NCI-H526 treated with DMSO at 0.1 percent for 48 hours (cell line): ENCODE measurements at regions not wholly inside any gene's neighbourhood (a gene's known extent, or its start where the extent isn't known, plus 50 kb on each side); places are given as distances from the start of the nearest gene placed in this dataset.

Experiments used
- DNase-seq: peaks from one replicate; lab custom pipeline; 2025; lab: John Stamatoyannopoulos, UW

DNA sequence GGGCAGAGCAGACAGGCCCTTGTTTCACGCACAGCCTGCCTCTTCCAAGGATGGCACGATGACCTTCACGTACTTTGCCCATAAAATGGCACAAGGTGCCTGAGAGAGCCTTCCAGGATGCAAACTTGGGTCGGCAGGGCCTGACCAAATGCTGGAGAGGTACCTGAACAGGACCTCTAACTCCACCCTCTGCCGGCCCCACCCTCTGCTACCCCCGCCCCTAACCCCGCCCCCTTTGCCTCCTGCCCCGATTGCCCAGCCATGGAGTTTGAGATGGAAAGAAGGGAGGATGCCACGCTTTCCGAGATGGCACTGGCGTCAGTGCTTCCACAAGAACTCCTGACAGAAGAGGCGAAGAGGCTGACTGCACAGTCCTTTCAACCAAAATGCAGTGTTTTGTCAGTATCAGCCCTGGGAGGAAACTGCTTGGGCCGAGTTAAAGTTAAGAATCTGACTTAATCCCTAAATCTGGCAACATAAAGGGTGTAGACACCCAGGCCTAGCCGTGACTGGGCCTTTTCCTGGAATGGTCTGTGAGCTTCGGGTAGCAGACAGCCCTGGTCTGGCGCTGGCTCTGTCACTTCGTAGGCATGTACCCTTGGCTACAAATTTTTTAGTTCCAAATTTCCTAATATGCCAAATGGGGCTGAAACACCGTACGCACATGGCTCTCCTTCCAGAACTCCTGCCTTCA is 230.3 kb upstream of the RGMA start:
- DNase-seq: no peak

- DNase-seq: no peak
Observed at GRCh38 chr15:93317772-93318171, 228.8 kb upstream of the RGMA start.

DNA sequence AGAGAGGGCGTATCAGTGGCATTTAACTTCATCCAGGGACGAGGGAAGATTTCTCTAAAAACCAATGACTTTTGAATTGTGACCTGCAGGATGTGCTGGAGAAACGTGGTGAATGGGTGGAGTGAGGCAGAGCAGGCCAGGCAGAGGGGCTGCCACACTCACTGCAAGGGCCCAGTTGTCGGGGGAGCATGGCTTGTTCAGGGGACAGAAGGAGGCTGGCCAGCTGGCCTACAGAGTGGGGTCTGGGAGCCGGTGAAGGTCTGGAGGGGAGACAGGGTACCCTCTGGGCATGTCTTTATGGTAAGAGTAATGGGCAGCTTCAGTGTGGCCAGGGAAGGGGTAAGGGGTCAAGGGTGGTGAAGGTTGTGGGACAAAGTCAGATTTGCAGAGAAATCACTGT is 225.2 kb upstream of the RGMA start:
- DNase-seq: no peak

DNA sequence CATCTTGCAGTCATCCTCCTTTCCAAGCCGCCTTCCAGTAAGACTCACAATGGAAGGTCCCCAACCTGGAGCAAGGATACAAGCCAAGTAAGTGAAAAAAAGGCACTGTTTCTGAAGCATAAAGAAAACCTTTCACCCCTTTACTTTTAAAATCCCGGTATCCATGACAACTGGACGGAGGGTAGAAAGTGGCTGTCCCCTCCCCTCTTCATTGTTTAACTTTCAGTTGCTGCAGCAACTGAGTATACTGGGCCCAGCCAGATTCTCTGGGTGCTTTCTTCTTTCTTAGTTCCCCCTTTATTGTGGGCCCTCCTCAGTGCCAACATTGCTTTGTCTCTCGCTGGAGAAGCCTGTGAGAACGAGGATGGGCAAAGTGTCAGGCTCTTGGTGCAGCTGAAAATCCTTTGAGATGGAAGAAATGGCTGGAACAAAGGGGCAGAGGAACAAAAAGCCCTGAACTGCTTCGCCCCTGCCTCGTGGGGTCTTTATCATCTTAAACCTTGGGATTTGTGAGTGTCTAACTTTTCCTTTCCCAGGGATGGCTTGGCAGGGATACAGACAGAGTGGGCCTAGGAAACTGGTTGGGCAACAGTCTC is 224.0 kb upstream of the RGMA start:
- no peak for DNase-seq

GRCh38 chr15:93311620-93312019 is 222.6 kb upstream of the RGMA start:
- no peak for DNase-seq

GRCh38 chr15:93308026-93308690 is 219.1 kb upstream of the RGMA start:
- no peak for DNase-seq

DNA sequence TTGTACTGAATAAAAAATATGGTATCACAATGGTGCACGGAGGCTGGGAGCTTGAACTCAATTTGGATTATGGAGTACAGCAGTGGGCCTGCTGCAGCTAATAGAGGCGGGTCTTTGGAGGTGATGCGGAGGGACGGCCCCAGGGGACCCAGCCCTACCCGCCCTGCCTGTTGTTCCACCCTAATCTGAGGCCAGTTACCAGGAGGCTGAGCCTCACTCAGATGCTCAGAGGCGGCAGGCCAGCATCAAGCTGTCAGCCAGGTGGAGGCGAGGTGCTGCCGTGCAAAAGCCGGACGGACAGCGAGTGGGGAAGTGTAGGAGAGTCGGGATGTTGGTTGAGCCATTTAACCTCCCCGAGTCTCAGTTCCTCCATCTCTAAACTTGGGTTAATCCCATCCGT is 218.5 kb upstream of the RGMA start:
- DNase-seq: no peak

DNA sequence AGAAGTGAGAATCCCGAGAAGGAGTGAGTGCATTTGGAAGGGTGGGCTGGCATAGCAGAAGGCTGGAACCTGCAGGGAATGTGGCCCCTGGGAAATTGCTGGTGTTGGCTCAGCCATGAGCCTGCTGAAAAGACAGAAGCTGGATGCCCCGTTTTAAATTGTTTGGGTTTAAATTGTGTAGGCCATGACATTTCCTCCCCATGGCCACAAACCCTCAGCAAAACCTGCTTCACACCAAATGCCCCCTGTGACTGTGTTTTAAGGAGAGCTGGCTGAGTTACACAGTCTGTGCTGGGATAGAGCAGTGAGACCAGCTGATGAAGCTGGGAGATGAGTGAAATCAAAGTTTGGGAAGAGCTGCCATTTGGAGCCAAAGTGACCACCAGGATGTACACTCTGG is 216.3 kb upstream of the RGMA start:
- no peak for DNase-seq

- DNase-seq: no peak
Observed at GRCh38 chr15:93302080-93302765, 213.2 kb upstream of the RGMA start.

DNA sequence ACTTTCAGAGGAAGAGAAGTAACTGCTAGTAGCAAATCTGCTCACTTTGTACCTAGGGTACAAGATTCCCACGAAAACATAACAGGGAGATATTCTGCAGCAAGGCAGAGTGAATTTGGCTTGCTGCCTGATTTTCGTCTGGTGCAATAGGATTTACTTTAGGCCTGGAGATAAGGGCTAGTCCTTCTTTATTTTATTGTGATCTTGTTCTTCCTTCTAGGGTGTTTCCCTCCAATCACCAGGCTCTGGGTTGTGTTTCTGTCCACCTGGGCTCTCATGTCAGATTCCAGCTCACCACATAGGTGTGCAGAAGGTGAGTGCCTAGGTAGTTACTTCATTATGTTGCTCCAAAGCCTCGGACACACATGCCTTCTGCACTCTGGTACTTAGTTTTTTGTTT is 211.8 kb upstream of the RGMA start:
- DNase-seq: no peak

DNA sequence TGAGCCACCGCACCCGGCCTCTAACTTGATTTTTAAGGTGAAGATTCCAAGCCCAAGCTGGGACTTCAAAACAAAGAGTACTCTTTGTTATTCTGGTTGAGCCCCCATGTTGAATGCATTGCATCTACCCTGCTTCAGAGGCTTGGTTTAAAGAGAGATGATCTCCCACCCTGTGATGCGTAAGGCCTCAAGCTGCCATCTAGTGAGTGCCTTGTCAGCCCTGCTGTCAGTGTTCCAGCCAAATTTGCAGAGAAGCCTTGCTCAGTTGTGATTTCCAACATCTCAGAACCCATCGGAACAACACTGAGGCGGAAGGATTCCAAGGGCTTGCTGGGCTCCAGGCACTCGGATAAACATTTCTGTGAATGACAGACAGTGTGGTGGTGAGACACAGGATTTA is 210.7 kb upstream of the RGMA start:
- DNase-seq: no peak

DNA sequence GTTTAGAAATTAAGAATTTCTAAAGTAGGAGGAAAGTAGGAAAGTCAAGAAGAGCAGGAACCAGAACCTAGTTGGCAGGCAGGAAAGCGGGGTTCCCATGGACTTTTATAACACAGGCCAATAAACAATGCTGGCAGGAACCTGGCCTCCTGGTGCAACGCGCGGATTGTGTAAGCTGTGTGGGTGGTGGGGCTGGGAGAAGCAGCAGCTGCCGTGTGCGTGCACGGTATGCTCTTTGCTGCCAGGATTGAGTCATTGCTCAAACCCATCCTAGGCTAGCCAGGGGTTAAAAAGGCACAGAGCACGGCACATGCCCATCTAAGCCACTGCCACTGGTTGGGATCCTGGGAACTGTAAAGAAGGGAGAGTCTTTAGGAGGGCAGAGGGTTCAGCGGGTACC is 209.9 kb upstream of the RGMA start:
- no peak for DNase-seq

- no peak for DNase-seq
Observed at GRCh38 chr15:93296759-93297500, 207.9 kb upstream of the RGMA start.

GRCh38 chr15:93294896-93295295 is 205.9 kb upstream of the RGMA start:
- no peak for DNase-seq

DNA sequence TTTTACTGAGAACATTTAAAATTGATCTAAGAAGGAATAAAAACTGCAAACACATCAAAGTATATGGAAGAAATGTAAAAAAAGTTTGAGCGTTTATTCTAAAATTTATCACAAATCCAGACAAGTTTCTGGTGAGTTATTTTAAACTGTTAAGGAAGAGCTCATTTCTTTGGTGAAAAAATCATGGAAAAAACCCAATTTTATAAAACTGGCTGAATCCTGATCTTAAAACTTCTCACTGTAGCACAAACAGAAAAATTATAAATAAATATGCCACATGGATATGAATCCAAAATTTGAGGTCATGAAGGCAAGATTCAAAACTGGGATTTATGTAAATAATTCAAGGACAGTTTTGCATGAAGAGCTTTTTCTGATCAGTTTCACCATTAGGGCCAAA is 205.1 kb upstream of the RGMA start:
- DNase-seq: no peak

DNA sequence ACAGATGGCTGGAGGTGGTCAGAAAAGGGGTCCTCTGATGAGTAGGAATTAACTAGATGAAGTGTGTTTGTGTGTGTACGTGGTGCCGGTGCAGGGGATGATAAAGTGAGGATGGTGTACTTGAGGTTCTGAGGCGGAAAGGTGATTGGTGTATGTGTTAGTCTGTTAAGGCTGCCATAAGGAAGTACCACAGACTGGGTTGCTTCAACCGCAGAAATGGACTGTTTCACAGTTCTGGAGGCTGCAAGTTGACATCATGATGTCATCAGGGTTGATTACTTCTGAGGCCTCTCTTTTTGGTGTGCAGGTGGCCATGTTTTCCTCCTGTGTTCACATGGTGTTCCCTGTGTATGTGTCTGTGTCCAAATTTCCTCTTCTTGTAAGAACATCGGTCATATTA is 202.4 kb upstream of the RGMA start:
- DNase-seq: no peak

DNA sequence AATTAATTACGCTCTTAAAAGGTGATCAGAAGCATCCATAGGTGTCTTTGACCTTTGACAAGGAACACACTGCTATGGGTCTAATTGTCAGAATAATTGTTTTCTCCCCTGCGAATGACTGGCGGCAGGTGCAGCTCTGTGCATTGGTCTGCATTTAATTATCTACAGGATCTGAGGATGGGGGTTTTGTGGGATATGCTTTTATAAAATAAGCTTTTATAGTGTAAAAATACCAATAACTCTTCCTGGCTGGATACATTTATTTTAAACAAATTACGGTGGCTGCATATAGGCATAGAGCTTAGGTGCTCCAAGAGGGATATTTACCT is 201.6 kb upstream of the RGMA start:
- peak; percentile 3 for DNase-seq

DNA sequence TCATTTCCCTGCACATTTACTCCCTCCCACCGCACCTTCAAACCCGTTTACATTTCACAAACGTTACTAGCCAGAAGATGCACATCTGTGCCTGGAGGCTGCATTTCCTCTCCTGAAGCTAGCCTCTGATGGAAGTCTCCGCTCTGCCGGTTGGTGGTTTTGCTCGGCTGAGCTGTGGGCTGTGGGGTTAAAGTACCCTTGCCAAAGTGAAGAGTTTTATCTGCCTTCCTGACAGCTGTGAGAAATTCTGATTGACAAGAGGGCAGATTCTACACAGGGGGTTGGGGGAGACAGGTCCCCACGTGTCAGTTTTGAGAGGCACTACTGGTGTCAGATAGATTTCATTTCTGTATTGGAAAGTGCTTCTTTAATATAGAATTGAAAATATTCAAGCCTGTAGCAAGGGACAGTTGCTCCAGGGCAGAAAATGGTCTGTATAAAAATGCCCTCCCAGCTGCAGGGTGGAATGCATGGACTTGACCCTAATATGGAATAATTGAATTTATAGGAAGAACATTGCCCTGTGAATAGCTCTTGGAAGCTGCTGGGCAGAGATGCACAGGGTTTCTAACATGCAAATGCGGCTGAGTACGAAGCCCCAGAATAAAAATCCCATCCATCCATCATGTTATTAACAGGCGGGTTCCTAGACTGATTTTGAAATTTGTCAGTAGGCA is 201.1 kb upstream of the RGMA start:
- no peak for DNase-seq

GRCh38 chr15:93288728-93289294 is 199.8 kb upstream of the RGMA start:
- DNase-seq: no peak

DNA sequence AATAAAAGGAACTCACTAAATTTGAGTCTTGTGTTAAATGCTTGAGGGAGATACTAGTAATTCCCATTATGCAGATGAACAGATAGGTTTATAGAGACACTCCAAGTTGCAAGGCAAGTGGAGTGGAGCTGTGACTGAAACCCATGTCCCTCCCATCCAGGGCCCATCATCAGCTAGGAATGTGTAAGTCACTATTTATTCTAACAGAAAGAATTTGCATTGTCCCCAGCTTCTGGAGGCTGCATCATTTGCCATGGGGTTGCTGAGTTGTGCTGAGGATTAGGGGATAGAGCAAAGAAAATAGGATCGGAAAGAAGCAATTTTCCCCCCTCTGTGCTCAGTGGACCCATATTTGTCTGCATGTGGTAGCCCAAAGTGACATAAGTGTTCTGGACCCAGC is 197.4 kb upstream of the RGMA start:
- peak; percentile 5 for DNase-seq

DNA sequence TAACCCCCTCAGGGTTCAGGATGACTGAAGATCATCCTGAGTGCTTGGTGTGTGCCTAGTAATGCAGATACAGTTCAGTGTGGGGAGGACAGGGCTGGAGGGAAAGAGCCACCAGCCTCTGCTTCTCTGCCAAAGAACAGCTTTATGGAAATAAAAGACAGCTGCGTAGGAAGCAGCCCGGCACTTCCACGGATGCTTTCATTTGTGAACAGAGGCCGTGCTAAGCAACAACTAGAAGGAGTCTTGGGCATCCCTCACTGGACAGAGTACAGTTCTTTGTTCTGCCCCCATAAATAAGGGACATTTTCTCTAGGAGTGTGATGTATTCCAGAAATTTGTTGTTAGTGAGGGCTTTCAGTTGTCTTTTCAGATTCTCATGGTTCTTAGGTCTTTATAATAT is 194.8 kb upstream of the RGMA start:
- DNase-seq: no peak

DNA sequence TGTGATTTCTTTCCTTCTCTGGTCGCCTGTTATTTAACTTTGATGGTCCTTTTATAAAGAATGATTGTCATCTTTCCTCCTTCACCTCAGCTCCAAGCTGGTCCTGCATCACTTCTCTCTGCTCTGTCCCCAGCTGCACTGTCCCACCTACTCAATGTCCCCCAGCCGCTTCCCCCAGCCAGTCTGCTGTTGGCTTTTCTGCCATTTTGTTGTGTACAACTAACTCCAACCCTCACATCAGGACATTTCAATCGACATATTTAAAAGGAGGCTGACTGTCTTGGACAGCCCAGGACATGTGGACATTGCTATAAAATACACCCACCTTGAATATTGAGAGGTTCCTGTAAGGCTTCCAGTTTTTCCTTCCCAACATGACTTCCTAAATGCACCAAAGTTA is 193.8 kb upstream of the RGMA start:
- DNase-seq: no peak
